ENCODE measurements at regions not wholly inside any gene's neighbourhood (a gene's known extent, or its start where the extent isn't known, plus 50 kb on each side); places are given as distances from the start of the nearest gene placed in this dataset.

- TF ChIP-seq CTCF (IDR thresholded peaks at IDR 0.05; ENCODE audit: low read depth, low read length, poor library complexity, severe bottlenecking) (no peak), EZH2phosphoT487 (IDR thresholded peaks at IDR 0.05; ENCODE audit: borderline replicate concordance, low read length) (no peak)
Measured at GRCh38 chr19:31733591-31733990, 384.4 kb upstream of the TSHZ3 start.

GRCh38 chr19:31742249-31742648 lies 393.0 kb upstream of the TSHZ3 start:
- Histone ChIP-seq H3K9me2 (replicated peaks; ENCODE audit: control insufficient read depth, low read length) (no peaks in the 10 kb centered on the region), H4K20me1 (ENCODE audit: control insufficient read depth, insufficient read depth, low read depth, low read length) (no peaks in the 10 kb centered on the region), H3K36me3 (ENCODE audit: control insufficient read depth, low read length) (no peaks in the 10 kb centered on the region), H3F3A (ENCODE audit: control insufficient read depth, insufficient read depth) (no peaks in the 10 kb centered on the region), H3K4me2 (ENCODE audit: low read length) (no peak overlapping the region), H3K9me3 (ENCODE audit: control insufficient read depth, insufficient read depth, low read length) (no peaks in the 10 kb centered on the region), H3K27me3 (ENCODE audit: control insufficient read depth, low read length) (no peaks in the 10 kb centered on the region), H3K79me2 (ENCODE audit: control insufficient read depth, low read length) (no peaks in the 10 kb centered on the region), H3K4me3 (ENCODE audit: low read length) (no peak overlapping the region), H3K27ac (ENCODE audit: low read depth, low read length) (no peak overlapping the region), H3K4me1 (ENCODE audit: control insufficient read depth, low read length) (no peaks in the 10 kb centered on the region)
- TF ChIP-seq EZH2phosphoT487 (IDR thresholded peaks at IDR 0.05; ENCODE audit: borderline replicate concordance, low read length) (no peak), CTCF (IDR thresholded peaks at IDR 0.05; ENCODE audit: low read depth, low read length, poor library complexity, severe bottlenecking) (no peak)

More at GRCh38 chr19:31733591-31733990, 384.4 kb upstream of the TSHZ3 start:
- Histone ChIP-seq H3K36me3 (ENCODE audit: control insufficient read depth, low read length) (no peaks in the 10 kb centered on the region), H3K9me2 (replicated peaks; ENCODE audit: control insufficient read depth, low read length) (no peaks in the 10 kb centered on the region), H3K9me3 (ENCODE audit: control insufficient read depth, insufficient read depth, low read length) (no peaks in the 10 kb centered on the region), H3K4me2 (ENCODE audit: low read length) (no peak overlapping the region), H3F3A (ENCODE audit: control insufficient read depth, insufficient read depth) (no peaks in the 10 kb centered on the region), H3K27ac (ENCODE audit: low read depth, low read length) (no peak overlapping the region), H3K27me3 (ENCODE audit: control insufficient read depth, low read length) (no peaks in the 10 kb centered on the region), H3K4me3 (ENCODE audit: low read length) (no peak overlapping the region), H3K79me2 (ENCODE audit: control insufficient read depth, low read length) (no peaks in the 10 kb centered on the region), H4K20me1 (ENCODE audit: control insufficient read depth, insufficient read depth, low read depth, low read length) (no peaks in the 10 kb centered on the region), H3K4me1 (ENCODE audit: control insufficient read depth, low read length) (no peaks in the 10 kb centered on the region)

- H3K9me2 ChIP-seq (replicated peaks; ENCODE audit: control insufficient read depth, low read length): no peaks in the 10 kb centered on the region
- H4K20me1 ChIP-seq (ENCODE audit: control insufficient read depth, insufficient read depth, low read depth, low read length): no peaks in the 10 kb centered on the region
- H3K4me1 ChIP-seq (ENCODE audit: control insufficient read depth, low read length): no peaks in the 10 kb centered on the region
- no peaks in the 10 kb centered on the region for H3K79me2 ChIP-seq (ENCODE audit: control insufficient read depth, low read length)
- H3F3A ChIP-seq (ENCODE audit: control insufficient read depth, insufficient read depth): no peaks in the 10 kb centered on the region
- no peaks in the 10 kb centered on the region; the same call in 1 of the 2 replicates for H3K9me3 ChIP-seq (ENCODE audit: control insufficient read depth, insufficient read depth, low read length)
- H3K36me3 ChIP-seq (ENCODE audit: control insufficient read depth, low read length): no peaks in the 10 kb centered on the region
- no peaks in the 10 kb centered on the region for H3K27me3 ChIP-seq (ENCODE audit: control insufficient read depth, low read length)
- no peak overlapping the region for H3K4me2 ChIP-seq (ENCODE audit: low read length)
- no peak overlapping the region for H3K4me3 ChIP-seq (ENCODE audit: low read length)
- TF ChIP-seq CTCF (IDR thresholded peaks at IDR 0.05; ENCODE audit: low read depth, low read length, poor library complexity, severe bottlenecking) (no peak), EZH2phosphoT487 (IDR thresholded peaks at IDR 0.05; ENCODE audit: borderline replicate concordance, low read length) (no peak)
- H3K27ac ChIP-seq (ENCODE audit: low read depth, low read length): no peak overlapping the region
Measured at GRCh38 chr19:31745731-31746130, 396.5 kb upstream of the TSHZ3 start.
